ENCODE measurements at regions not wholly inside any gene's neighbourhood (a gene's known extent, or its start where the extent isn't known, plus 50 kb on each side); places are given as distances from the start of the nearest gene placed in this dataset.

- TF ChIP-seq CTCF (IDR thresholded peaks at IDR 0.05 in 2 of 3, conservative IDR thresholded peaks at IDR 0.05 in 1 of 3; ENCODE audit: control insufficient read depth in 2 of 3, extremely low read depth in 1 of 3, insufficient read depth in 1 of 3, low read depth in 3 of 3, low read length in 3 of 3): no peak
- no peak for TF ChIP-seq ZNF274 (IDR thresholded peaks at IDR 0.05; ENCODE audit: insufficient read depth, insufficient read length)
- TF ChIP-seq SRF (IDR thresholded peaks at IDR 0.05; ENCODE audit: low read depth in 2 of 2, low read length in 2 of 2): no peak
- TF ChIP-seq BHLHE40 (IDR thresholded peaks at IDR 0.05; ENCODE audit: borderline replicate concordance in 1 of 2, low read depth in 2 of 2, low read length in 1 of 2): no peak
These were observed 423.1 kb downstream of the HLX start for GRCh38 chr1:221302357-221302756.
